GM23248 (cell line): ENCODE measurements at regions not wholly inside any gene's neighbourhood (a gene's known extent, or its start where the extent isn't known, plus 50 kb on each side); places are given as distances from the start of the nearest gene placed in this dataset.
"Not testable (repeated sequence)": the region's sequence is repeated elsewhere in the genome, so short reads cannot be mapped to it uniquely, and the experiment has no call there.

Experiments used
- EZH2 ChIP-seq: fragments of 200-600 bp; sonication (generic); IDR thresholded peaks from 2 replicates; pipeline ENCODE4 v1.6.1; 2018; ENCODE audit warnings: antibody characterized with exemption, mild to moderate bottlenecking; ENCODE audit not compliant: insufficient read depth, poor library complexity, severe bottlenecking
- EZH2phosphoT487 ChIP-seq: fragments of 200-600 bp; sonication (generic); IDR thresholded peaks from 2 replicates; pipeline ENCODE4 v1.6.1; 2018; ENCODE audit warnings: antibody characterized with exemption, moderate library complexity, mild to moderate bottlenecking, low read depth; ENCODE audit not compliant: insufficient read depth

GRCh38 chr4:177495626-177496025, 53.4 kb upstream of the AGA start:
- TF ChIP-seq EZH2phosphoT487, EZH2: not testable (repeated sequence)
